ENCODE measurements at regions not wholly inside any gene's neighbourhood (a gene's known extent, or its start where the extent isn't known, plus 50 kb on each side); places are given as distances from the start of the nearest gene placed in this dataset.

- DNase-seq (ENCODE audit: low read depth, low spot score), result no peak
- no peak for FAIRE-seq
- Histone ChIP-seq H3K79me2 (ENCODE audit: control insufficient read depth, insufficient read depth, low read length) (no peaks in the 10 kb centered on the region), H2AFZ (ENCODE audit: low read depth, low read length) (no peak overlapping the region), H3K27ac (ENCODE audit: insufficient read depth, low read depth, low read length) (no peak overlapping the region), H3K36me3 (ENCODE audit: control insufficient read depth in 2 of 2, extremely low read depth in 1 of 2, insufficient read depth in 2 of 2, low read length in 2 of 2) (no peaks in the 10 kb centered on the region), H3K4me3 (replicated peaks in 1 of 3; ENCODE audit: insufficient read depth in 1 of 3, low read depth in 1 of 3, low read length in 3 of 3) (no peak overlapping the region), H3K4me1 (ENCODE audit: control insufficient read depth, extremely low read depth, insufficient read depth, low read length) (no peaks in the 10 kb centered on the region), H3K4me2 (ENCODE audit: insufficient read depth, low read length) (no peak overlapping the region), H4K20me1 (replicated peaks; ENCODE audit: control insufficient read depth, extremely low read depth, insufficient read depth, low read length) (no peaks in the 10 kb centered on the region), H3K9me3 (replicated peaks; ENCODE audit: control insufficient read depth, insufficient read depth, low read length) (peaks cover 5% of the 10 kb centered on the region), H3K9ac (replicated peaks; ENCODE audit: extremely low read depth, insufficient read depth, low read length) (no peak overlapping the region), H3K27me3 (ENCODE audit: control insufficient read depth in 2 of 2, insufficient read depth in 2 of 2, low read length in 2 of 2) (no peaks in the 10 kb centered on the region), H3K9me1 (replicated peaks; ENCODE audit: control insufficient read depth, extremely low read depth, insufficient read depth, low read length) (no peaks in the 10 kb centered on the region)
- no TSS peak for BruUV-seq (replicated peaks)
- ChIA-PET POLR2A (no interaction called here), CTCF (no interaction called here)
- intact Hi-C loops (cut with micrococcal nuclease), result no loop called here
- TF ChIP-seq MYC (IDR thresholded peaks at IDR 0.05; ENCODE audit: low read depth, low read length) (no peak), EZH2 (IDR thresholded peaks at IDR 0.05; ENCODE audit: borderline replicate concordance, low read depth, low read length, severe bottlenecking) (no peak)
- dilution Hi-C loops (cut with MboI; ENCODE audit: extremely low pct_ligation_motif_present, low sequenced_read_pairs), result no loop called here
Observed at GRCh38 chr6:67131827-67132226, 1424.8 kb upstream of the EYS start.

GRCh38 chr6:67129780-67130179 is 1422.8 kb upstream of the EYS start:
- no TSS peak for BruUV-seq (replicated peaks)
- H3K4me1 ChIP-seq (ENCODE audit: control insufficient read depth, extremely low read depth, insufficient read depth, low read length), result no peaks in the 10 kb centered on the region
- no peaks in the 10 kb centered on the region for H3K27me3 ChIP-seq (ENCODE audit: control insufficient read depth in 2 of 2, insufficient read depth in 2 of 2, low read length in 2 of 2)
- TF ChIP-seq POLR2AphosphoS5 (IDR thresholded peaks at IDR 0.05; ENCODE audit: insufficient read depth, low read depth, low read length) (no peak), CTCF (IDR thresholded peaks at IDR 0.05; ENCODE audit: extremely low read depth in 1 of 2, insufficient read depth in 1 of 2, low read depth in 1 of 2, low read length in 2 of 2) (no peak), GATA2 (IDR thresholded peaks at IDR 0.05; ENCODE audit: insufficient read depth, insufficient read length, low read depth, low read length) (no peak), FOS (IDR thresholded peaks at IDR 0.05; ENCODE audit: borderline replicate concordance, insufficient read depth, low read length) (no peak), EZH2 (IDR thresholded peaks at IDR 0.05; ENCODE audit: borderline replicate concordance, low read depth, low read length, severe bottlenecking) (no peak), MAX (IDR thresholded peaks at IDR 0.05; ENCODE audit: insufficient read depth, insufficient read length) (no peak), JUN (IDR thresholded peaks at IDR 0.05; ENCODE audit: borderline replicate concordance, insufficient read depth, insufficient read length, low read depth) (no peak), POLR2A (IDR thresholded peaks at IDR 0.05; ENCODE audit: low read depth, low read length) (no peak), MYC (IDR thresholded peaks at IDR 0.05; ENCODE audit: low read depth, low read length) (no peak)
- peaks cover 2% of the 10 kb centered on the region for H3K9me3 ChIP-seq (replicated peaks; ENCODE audit: control insufficient read depth, insufficient read depth, low read length)
- no peak for DNase-seq (ENCODE audit: low read depth, low spot score)
- no peak for FAIRE-seq
- H3K9ac ChIP-seq (replicated peaks; ENCODE audit: extremely low read depth, insufficient read depth, low read length), result no peak overlapping the region
- H3K4me2 ChIP-seq (ENCODE audit: insufficient read depth, low read length), result no peak overlapping the region
- intact Hi-C loops (cut with micrococcal nuclease) (no loop called here), dilution Hi-C loops (cut with MboI; ENCODE audit: extremely low pct_ligation_motif_present, low sequenced_read_pairs) (no loop called here)
- ChIA-PET POLR2A (no interaction called here), CTCF (no interaction called here)
- no peaks in the 10 kb centered on the region for H3K79me2 ChIP-seq (ENCODE audit: control insufficient read depth, insufficient read depth, low read length)
- no peaks in the 10 kb centered on the region for H4K20me1 ChIP-seq (replicated peaks; ENCODE audit: control insufficient read depth, extremely low read depth, insufficient read depth, low read length)
- no peaks in the 10 kb centered on the region for H3K36me3 ChIP-seq (ENCODE audit: control insufficient read depth in 2 of 2, extremely low read depth in 1 of 2, insufficient read depth in 2 of 2, low read length in 2 of 2)
- H3K9me1 ChIP-seq (replicated peaks; ENCODE audit: control insufficient read depth, extremely low read depth, insufficient read depth, low read length), result no peaks in the 10 kb centered on the region
- no peak overlapping the region for H3K27ac ChIP-seq (ENCODE audit: insufficient read depth, low read depth, low read length)
- H3K4me3 ChIP-seq (replicated peaks in 1 of 3; ENCODE audit: insufficient read depth in 1 of 3, low read depth in 1 of 3, low read length in 3 of 3), result no peak overlapping the region
- H2AFZ ChIP-seq (ENCODE audit: low read depth, low read length), result no peak overlapping the region

All from endothelial cell of umbilical vein (primary cell).